UCSD-AML1 (cell line): ENCODE measurements at regions not wholly inside any gene's neighbourhood (a gene's known extent, or its start where the extent isn't known, plus 50 kb on each side); places are given as distances from the start of the nearest gene placed in this dataset.
A peak's percentile ranks its signal among the peaks of the same experiment; 100 is the strongest.
"Not testable (repeated sequence)": the region's sequence is repeated elsewhere in the genome, so short reads cannot be mapped to it uniquely, and the experiment has no call there.

Experiments
- DNase-seq: peaks from one replicate; lab custom pipeline; 2025; ENCODE audit not compliant: unreplicated experiment; lab: John Stamatoyannopoulos, UW

GRCh38 chr7:67463983-67464382 lies 467.4 kb downstream of the TYW1 start:
- no peak for DNase-seq

- DNase-seq = no peak
These were observed 469.5 kb downstream of the TYW1 start for GRCh38 chr7:67466109-67466508.

DNA sequence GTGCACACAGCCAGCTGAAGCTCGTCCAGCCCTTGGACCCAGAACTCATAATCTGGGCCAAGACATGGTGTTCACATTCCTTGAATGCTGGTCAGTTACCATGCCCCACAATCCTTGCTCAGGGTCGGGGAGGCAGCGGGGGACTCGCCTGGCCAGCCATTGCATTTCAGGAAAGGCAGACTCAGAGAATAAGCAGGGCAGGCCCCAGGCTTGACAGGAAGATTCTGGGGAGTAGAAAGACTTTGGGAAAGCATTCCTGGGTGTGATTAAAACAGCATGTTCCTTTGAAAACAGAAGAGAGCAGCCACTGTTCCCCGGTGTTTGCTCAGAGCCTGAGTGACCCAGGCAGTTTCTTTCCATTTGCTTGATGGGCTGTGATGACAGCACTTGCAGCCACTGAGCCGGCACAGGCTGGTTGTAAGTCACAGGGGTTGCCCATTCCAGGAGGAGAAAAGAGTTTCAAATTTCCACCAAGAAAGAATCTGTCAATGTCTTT lies 473.7 kb downstream of the TYW1 start:
- DNase-seq = no peak

DNA sequence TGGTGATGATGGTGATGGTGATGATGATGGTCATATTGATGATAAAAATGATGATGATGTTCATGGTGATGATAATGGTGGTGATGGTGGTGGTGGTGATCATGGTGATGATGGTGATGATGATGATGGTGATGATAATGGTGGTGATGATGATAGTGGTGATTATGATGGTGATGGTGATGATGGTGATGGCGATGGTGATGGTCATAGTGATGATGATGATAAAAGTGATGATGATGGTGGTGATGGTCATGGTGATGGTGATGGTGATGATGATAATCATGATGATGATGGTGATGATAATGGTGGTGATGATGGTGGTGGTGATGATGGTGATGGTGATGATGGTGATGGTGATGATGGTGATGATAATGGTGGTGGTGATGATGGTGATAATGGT lies 478.7 kb downstream of the TYW1 start:
- no peak for DNase-seq

- no peak for DNase-seq
These were observed 481.4 kb downstream of the TYW1 start for GRCh38 chr7:67478066-67478465.

DNA sequence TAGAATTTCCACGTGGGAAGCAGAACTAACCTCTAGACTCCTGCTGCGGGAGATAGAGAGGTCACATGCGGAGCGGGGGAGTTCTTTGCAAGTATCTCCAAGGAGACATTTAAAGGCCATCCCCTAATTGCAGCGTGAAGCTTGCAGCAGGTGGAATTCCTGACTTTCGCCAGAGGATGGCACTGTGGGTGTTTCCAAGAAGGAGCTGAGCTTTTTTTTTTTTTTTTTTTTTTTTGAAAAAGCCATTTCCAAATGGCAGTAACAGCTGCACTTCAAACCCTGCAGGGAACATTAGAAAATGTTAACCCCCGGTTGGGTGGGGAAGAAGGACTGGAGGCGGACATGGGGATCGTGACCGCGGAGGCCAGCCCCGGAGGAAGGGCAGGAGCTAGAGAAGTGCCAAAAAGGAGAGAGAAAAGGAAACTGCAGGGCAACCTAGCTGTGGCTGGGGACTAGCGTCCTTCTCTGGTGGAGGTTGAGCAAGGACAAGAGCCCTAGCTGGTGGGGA lies 487.7 kb downstream of the TYW1 start:
- DNase-seq = peak; percentile 14

DNA sequence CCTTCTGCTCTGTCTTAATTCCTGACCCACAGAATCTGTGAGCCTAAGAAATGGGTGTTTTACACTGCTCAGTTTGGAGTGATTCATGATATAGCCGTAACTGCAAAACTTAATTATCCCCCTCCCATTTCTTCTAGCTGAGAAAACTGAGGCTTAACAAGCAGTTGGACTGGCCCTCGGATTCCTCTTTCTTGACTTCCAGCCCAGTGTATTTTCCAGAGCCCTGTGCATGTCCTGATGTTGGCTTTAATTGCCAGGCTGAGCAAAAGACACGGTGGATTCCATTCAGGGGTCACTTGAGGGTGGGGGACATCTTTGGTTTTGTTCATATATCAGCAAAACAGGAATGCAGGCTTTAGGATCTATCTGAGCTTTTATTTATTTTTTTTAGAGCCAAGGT lies 489.8 kb downstream of the TYW1 start:
- DNase-seq = no peak

DNA sequence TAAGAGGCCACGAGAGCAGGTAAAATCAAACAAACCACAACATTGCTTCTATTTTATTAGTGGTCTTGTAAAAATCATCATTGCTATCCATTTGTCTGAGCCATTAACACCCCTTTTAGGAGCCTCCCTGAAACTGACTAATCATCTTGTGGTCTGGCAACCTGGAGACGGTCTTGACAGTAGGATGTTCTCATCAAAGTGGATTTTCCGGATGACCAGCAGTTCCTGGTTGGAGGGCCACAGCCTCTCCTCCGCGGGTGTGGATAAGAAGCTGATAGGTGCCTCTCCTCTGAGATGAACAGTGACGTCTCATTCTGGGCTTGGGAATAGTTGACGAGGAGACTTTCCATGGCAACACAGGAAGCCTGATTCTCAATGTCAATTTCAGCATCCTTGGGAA lies 490.7 kb downstream of the TYW1 start:
- no peak for DNase-seq

- DNase-seq = no peak
These were observed 493.2 kb downstream of the TYW1 start for GRCh38 chr7:67489881-67490280.

GRCh38 chr7:67493366-67493765 lies 496.7 kb downstream of the TYW1 start:
- no peak for DNase-seq

GRCh38 chr7:67496589-67496988 lies 500.0 kb downstream of the TYW1 start:
- no peak for DNase-seq

DNA sequence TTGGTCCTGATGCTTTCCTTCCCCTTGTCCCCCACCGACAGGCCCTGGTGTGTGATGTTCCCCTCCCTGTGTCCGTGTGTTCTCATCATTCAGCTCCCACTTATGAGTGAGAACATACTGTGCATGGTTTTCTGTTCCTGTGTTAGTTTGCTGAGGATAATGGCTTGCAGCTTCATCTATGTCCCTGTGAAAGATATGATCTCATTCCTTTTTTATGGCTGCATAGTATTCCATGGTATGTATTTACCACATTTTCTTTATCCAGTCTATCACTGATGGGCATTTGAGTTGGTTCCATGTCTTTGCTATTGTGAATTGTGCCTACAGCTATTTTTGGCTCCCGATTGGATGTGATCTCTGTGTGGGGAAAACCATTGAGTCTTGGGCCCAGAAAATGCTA lies 501.3 kb downstream of the TYW1 start:
- not testable (repeated sequence) for DNase-seq

DNA sequence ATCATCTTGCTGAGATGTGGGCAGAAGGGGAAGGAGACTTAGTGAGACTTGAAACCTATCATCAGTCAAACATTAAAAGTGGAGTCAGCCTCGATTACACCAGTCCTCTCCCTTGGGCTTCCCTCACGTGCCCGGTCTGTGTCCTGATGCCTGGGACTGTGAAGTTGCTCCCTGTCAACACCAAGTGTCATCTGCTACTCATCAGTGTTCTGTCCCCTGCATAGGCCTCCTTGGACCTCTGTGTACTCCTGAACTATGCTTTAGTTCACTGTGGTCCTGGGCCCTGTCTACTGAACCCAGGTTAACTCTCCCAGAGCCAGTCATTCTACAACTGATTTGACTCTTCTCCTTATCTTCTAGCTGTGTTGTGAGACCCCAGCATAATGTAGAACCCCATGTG lies 506.3 kb downstream of the TYW1 start:
- no peak for DNase-seq

- DNase-seq = no peak
These were observed 508.8 kb downstream of the TYW1 start for GRCh38 chr7:67505449-67505848.

GRCh38 chr7:67512481-67512880 lies 515.8 kb downstream of the TYW1 start:
- DNase-seq = no peak

DNA sequence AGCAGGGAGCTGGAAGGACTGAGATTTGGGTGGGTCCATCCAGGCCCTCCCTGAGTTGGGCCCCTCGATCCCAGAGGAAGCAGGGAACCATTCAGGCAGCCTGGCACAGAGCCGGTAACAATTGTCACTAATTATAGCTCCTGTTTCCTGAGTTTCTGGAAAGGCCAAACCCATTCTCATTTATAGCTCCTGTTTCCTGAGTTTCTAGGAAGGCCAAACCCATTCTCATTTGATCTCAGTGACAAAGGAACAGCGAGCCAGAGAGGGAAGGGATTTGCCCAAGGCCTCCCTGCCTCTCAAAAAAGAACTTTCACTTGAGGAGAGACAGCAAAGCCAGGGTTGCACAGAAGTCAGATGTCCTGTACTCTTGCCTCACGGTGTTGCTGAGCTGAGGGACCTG lies 521.9 kb downstream of the TYW1 start:
- DNase-seq = no peak

GRCh38 chr7:67519171-67519570 lies 522.5 kb downstream of the TYW1 start:
- DNase-seq = no peak

DNA sequence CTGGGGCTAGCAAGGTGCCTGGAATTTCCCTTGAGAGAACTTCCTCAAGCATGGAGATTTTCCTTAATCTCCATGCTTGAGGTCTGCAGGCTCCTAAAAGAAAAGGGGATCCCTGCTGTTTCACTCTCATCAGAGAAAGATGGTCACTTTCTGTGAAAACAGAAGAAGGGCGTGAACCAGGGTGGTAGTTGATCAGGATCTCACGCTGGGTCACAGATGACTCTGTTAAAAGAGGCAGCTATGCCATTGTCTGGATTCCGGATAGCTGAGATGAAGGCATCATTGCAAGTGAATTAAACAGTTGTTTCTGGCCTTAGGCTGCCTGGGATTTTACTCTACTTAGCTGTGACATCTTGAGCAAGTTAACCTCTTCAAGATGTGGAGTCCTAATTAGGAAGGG lies 525.9 kb downstream of the TYW1 start:
- DNase-seq = no peak

DNA sequence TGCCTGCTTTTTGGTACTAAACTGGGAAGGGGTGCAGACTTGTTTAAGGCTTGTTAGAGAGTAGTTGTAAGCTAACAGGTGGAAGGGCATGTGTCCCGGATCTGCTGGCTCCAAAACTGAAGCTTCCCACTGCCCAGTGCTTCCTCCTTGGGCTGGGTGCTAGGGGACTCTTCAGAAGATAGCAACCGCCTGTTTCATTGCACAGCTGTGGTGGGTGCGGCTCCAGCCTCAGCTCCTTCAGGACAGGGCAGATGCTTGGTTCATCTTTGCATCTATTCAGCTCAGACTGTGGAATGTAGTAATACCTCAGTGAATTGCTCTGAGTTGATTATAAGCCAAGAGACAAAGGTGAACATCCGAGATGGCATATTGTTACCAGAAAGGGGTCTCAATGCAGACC lies 527.1 kb downstream of the TYW1 start:
- no peak for DNase-seq

- DNase-seq = no peak
These were observed 529.0 kb downstream of the TYW1 start for GRCh38 chr7:67525588-67525987.

DNA sequence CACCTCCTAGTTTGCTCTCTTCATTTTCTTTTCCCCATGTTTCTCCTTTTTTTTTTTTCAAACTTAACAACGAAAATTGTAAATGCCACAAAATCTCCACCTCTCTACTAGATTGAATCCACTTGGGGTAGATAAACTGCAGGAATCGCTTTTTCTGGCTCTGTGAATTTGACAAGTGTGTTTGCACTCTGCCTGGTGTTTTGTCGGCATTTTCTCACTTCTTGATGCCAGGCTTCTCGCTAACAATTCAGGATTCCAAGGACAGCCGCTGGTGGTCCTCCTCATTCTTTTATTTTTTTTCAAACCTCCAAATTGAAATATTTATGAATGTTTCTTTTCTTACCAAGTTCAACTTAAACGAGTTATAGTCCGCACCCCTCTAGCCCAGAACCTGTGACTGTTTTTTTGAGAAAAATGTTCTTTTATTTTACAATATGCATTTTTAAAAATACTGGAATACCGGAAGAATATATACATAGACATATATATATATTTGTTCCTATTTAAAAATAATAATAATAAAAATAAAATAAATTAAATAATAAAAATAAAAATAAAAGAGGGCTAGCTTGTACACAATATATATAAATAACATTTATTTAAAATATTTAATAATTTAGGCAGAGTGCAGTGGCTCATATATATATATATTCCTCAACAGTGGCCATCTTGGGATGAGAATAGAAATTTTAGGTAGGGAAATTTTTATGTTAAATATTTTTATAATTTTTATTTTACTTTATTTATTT lies 538.8 kb downstream of the TYW1 start:
- no peak for DNase-seq

DNA sequence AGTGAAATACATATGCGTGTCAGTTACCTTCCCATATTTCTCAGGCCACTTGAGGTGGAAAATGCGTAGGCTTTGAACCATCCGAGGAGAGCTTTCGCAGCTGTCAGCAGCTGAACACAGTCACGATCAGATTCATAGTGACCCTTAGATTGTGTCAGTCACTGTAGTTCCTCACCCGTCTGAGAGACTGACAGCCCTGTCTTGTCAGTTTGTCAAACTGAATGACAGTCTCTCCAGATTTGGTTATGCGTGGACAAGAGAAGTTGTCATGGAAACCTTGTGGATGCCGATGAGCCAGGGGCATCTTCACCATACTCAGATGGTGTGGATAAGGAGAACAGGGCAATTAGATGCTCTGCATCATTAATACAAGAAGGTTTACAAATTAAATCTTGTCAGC lies 546.3 kb downstream of the TYW1 start:
- DNase-seq = no peak
